GM18909 (cell line): ENCODE measurements at regions not wholly inside any gene's neighbourhood (a gene's known extent, or its start where the extent isn't known, plus 50 kb on each side); places are given as distances from the start of the nearest gene placed in this dataset.
"Not testable (repeated sequence)": the region's sequence is repeated elsewhere in the genome, so short reads cannot be mapped to it uniquely, and the experiment has no call there.

Source experiments
- ATAC-seq: cut with Tn5 transposase; IDR thresholded peaks from one replicate; pipeline ENCODE4 v1.9.1; 2021; ENCODE audit warnings: mild to moderate bottlenecking; ENCODE audit not compliant: unreplicated experiment, poor library complexity

- no peak for ATAC-seq
These were observed 1068.6 kb downstream of the BCL11B start for GRCh38 chr14:98203421-98203820.

GRCh38 chr14:98204139-98204538, 1067.9 kb downstream of the BCL11B start:
- no peak for ATAC-seq

- no peak for ATAC-seq
These were observed 1064.6 kb downstream of the BCL11B start for GRCh38 chr14:98207415-98207814.

GRCh38 chr14:98208211-98208611, 1063.8 kb downstream of the BCL11B start:
- no peak for ATAC-seq

- no peak for ATAC-seq
These were observed 1063.1 kb downstream of the BCL11B start for GRCh38 chr14:98208943-98209342.

GRCh38 chr14:98210045-98210672, 1061.8 kb downstream of the BCL11B start:
- ATAC-seq: no peak

GRCh38 chr14:98217530-98217929, 1054.5 kb downstream of the BCL11B start:
- no peak for ATAC-seq

GRCh38 chr14:98218218-98218617, 1053.8 kb downstream of the BCL11B start:
- no peak for ATAC-seq

- ATAC-seq: no peak
These were observed 1052.4 kb downstream of the BCL11B start for GRCh38 chr14:98219638-98220037.

- ATAC-seq: no peak
These were observed 1048.9 kb downstream of the BCL11B start for GRCh38 chr14:98223106-98223505.

GRCh38 chr14:98223710-98224109, 1048.3 kb downstream of the BCL11B start:
- not testable (repeated sequence) for ATAC-seq

- no peak for ATAC-seq
These were observed 1045.6 kb downstream of the BCL11B start for GRCh38 chr14:98226411-98226810.

GRCh38 chr14:98227000-98227726, 1044.8 kb downstream of the BCL11B start:
- ATAC-seq: no peak

GRCh38 chr14:98227727-98228111, 1044.3 kb downstream of the BCL11B start:
- ATAC-seq: no peak

GRCh38 chr14:98229656-98230366, 1042.2 kb downstream of the BCL11B start:
- no peak for ATAC-seq

GRCh38 chr14:98230411-98230810, 1041.6 kb downstream of the BCL11B start:
- no peak for ATAC-seq

GRCh38 chr14:98231210-98231609, 1040.8 kb downstream of the BCL11B start:
- ATAC-seq: no peak

GRCh38 chr14:98233656-98234055, 1038.3 kb downstream of the BCL11B start:
- ATAC-seq: no peak

GRCh38 chr14:98234208-98234607, 1037.8 kb downstream of the BCL11B start:
- ATAC-seq: no peak

- ATAC-seq: no peak
These were observed 1035.7 kb downstream of the BCL11B start for GRCh38 chr14:98236314-98236713.

- no peak for ATAC-seq
These were observed 1034.1 kb downstream of the BCL11B start for GRCh38 chr14:98237939-98238338.
